H1 (cell line): ENCODE measurements at regions not wholly inside any gene's neighbourhood (a gene's known extent, or its start where the extent isn't known, plus 50 kb on each side); places are given as distances from the start of the nearest gene placed in this dataset.

ENCODE experiments used
- CTCF ChIA-PET: fragments of 300-600 bp; sonication (Branson Sonifier 250); formaldehyde crosslinking; loops from one replicate; lab custom pipeline; 2021; ENCODE audit not compliant: partially characterized antibody; lab: Charles Lee
- POLR2A ChIA-PET: fragments of 300-600 bp; sonication (Branson Sonifier 250); formaldehyde crosslinking; loops from one replicate; lab custom pipeline; 2021; ENCODE audit warnings: inconsistent platforms; ENCODE audit not compliant: partially characterized antibody; lab: Charles Lee
- DNase-seq, 2 experiments: peaks; one replicate each; pipeline versions ENCODE4 v3.0.0 to v3.0.0-alpha.2; 2010 to 2022; ENCODE audit warnings: low spot score in 2 of 2, low read depth in 1 of 2, mixed read lengths in 1 of 2
- FAIRE-seq: peaks from 2 replicates; lab custom pipeline; 2011; peaks lifted over from hg19 to GRCh38; lab: Jason Lieb, UNC
- H2AFZ ChIP-seq: 2 replicates; pipeline ENCODE4 v1.8.1; 2012; ENCODE audit warnings: low read length, inconsistent platforms
- H2AK5ac ChIP-seq: 2 replicates; pipeline ENCODE4 v1.6.1; 2013; ENCODE audit warnings: low read depth, low read length
- H2BK120ac ChIP-seq: replicated peaks from 2 replicates; pipeline ENCODE3; 2013; ENCODE audit warnings: low read depth, low read length, inconsistent platforms
- H2BK12ac ChIP-seq: 2 replicates; pipeline ENCODE4 v1.6.1; 2013; ENCODE audit warnings: low read depth, low read length
- H2BK15ac ChIP-seq: 2 replicates; pipeline ENCODE4 v1.6.1; 2013; ENCODE audit warnings: low read length
- H2BK20ac ChIP-seq: 2 replicates; pipeline ENCODE4 v1.6.1; 2013; ENCODE audit warnings: low read length
- H2BK5ac ChIP-seq: 2 replicates; pipeline ENCODE4 v1.6.1; 2013; ENCODE audit warnings: low read depth, low read length
- H3K14ac ChIP-seq: 2 replicates; pipeline ENCODE4 v1.6.1; 2013; ENCODE audit warnings: inconsistent platforms; ENCODE audit not compliant: insufficient read length
- H3K18ac ChIP-seq: 2 replicates; pipeline ENCODE4 v1.6.1; 2013; ENCODE audit warnings: low read length; ENCODE audit errors: extremely low read depth
- H3K23ac ChIP-seq: 2 replicates; pipeline ENCODE4 v1.6.1; 2013; ENCODE audit warnings: inconsistent platforms; ENCODE audit not compliant: insufficient read length
- H3K23me2 ChIP-seq: 2 replicates; pipeline ENCODE4 v1.6.1; 2013; ENCODE audit warnings: low read depth, low read length
- H3K27ac ChIP-seq: 2 replicates; pipeline ENCODE4 v1.6.1; 2011; ENCODE audit warnings: low read depth, low read length, inconsistent platforms
- H3K27me3 ChIP-seq, 4 experiments: replicated peaks in 1 of 4; 1 replicate in 1 of 4; 2 replicates in 3 of 4; pipeline versions ENCODE4 v1.6.1 to v1.8.1; 2011 to 2013; ENCODE audit warnings: low read length in 3 of 4, mild to moderate bottlenecking in 3 of 4, inconsistent platforms in 2 of 4, mixed read lengths in 2 of 4, moderate library complexity in 1 of 4; ENCODE audit not compliant: control insufficient read depth in 3 of 4, insufficient read depth in 3 of 4; ENCODE audit errors: extremely low read depth in 1 of 4
- H3K36me3 ChIP-seq, 4 experiments: 2 replicates each; pipeline versions ENCODE4 v1.6.1 to v1.8.1; 2011 to 2013; ENCODE audit warnings: mild to moderate bottlenecking in 4 of 4, low read length in 3 of 4, moderate library complexity in 2 of 4, control low read depth in 1 of 4, inconsistent platforms in 1 of 4; ENCODE audit not compliant: insufficient read depth in 4 of 4, control insufficient read depth in 2 of 4
- H3K4ac ChIP-seq: replicated peaks from 2 replicates; pipeline ENCODE3; 2013; ENCODE audit warnings: low read length, low read depth, mixed read lengths, inconsistent platforms; ENCODE audit not compliant: insufficient read length
- H3K4me1 ChIP-seq, 4 experiments: replicated peaks in 1 of 4; 1 replicate in 1 of 4; 2 replicates in 3 of 4; pipeline versions ENCODE4 v1.6.1 to v1.8.1; 2011 to 2013; ENCODE audit warnings: low read length in 3 of 4, inconsistent platforms in 2 of 4, mixed read lengths in 1 of 4; ENCODE audit not compliant: insufficient read depth in 4 of 4, control insufficient read depth in 3 of 4
- H3K4me2 ChIP-seq, 2 experiments: 2 replicates each; pipeline versions ENCODE4 v1.6.1 to v1.8.1; 2011 to 2013; ENCODE audit warnings: low read depth in 2 of 2, low read length in 2 of 2, control low read depth in 1 of 2, inconsistent platforms in 1 of 2, mild to moderate bottlenecking in 1 of 2; ENCODE audit not compliant: insufficient read depth in 1 of 2
- H3K4me3 ChIP-seq, 4 experiments: fragments of 200-600, 300-600 bp in 1 of 4; sonication (generic), shearing (Covaris generic), sonication (Bioruptor Twin) in 1 of 4; 2 replicates each; pipeline versions ENCODE4 v1.5.1 to v1.8.1; 2011 to 2016; ENCODE audit warnings: low read length in 4 of 4, low read depth in 3 of 4, control low read depth in 2 of 4, inconsistent platforms in 2 of 4, mild to moderate bottlenecking in 2 of 4, mixed read lengths in 1 of 4, moderate library complexity in 1 of 4; ENCODE audit not compliant: insufficient read depth in 2 of 4; ENCODE audit errors: extremely low read depth in 1 of 4
- H3K56ac ChIP-seq: replicated peaks from 2 replicates; pipeline ENCODE3; 2013; ENCODE audit warnings: low read depth, mild to moderate bottlenecking, mixed read lengths, low read length, inconsistent platforms; ENCODE audit not compliant: insufficient read length
- H3K79me1 ChIP-seq: 2 replicates; pipeline ENCODE4 v1.6.1; 2013; ENCODE audit warnings: low read depth, low read length, control low read depth
- H3K79me2 ChIP-seq, 2 experiments: 2 replicates each; pipeline versions ENCODE4 v1.6.1 to v1.8.1; 2012 to 2013; ENCODE audit warnings: low read length in 2 of 2, mild to moderate bottlenecking in 2 of 2, inconsistent platforms in 1 of 2; ENCODE audit not compliant: insufficient read depth in 2 of 2, control insufficient read depth in 1 of 2
- H3K9ac ChIP-seq, 4 experiments: replicated peaks in 1 of 4; 1 replicate in 1 of 4; 2 replicates in 3 of 4; pipeline versions ENCODE4 v1.6.1 to v1.8.1; 2011 to 2013; ENCODE audit warnings: low read depth in 3 of 4, low read length in 3 of 4, control low read depth in 2 of 4, mild to moderate bottlenecking in 2 of 4, moderate library complexity in 2 of 4, inconsistent platforms in 1 of 4; ENCODE audit errors: extremely low read depth in 1 of 4
- H3K9me3 ChIP-seq, 2 experiments: 2 replicates each; pipeline versions ENCODE4 v1.6.1 to v1.8.1; 2012 to 2013; ENCODE audit warnings: mild to moderate bottlenecking in 2 of 2, moderate library complexity in 2 of 2, control low read depth in 1 of 2, inconsistent platforms in 1 of 2, low read depth in 1 of 2, low read length in 1 of 2, mixed read lengths in 1 of 2; ENCODE audit not compliant: insufficient read depth in 2 of 2
- H4K20me1 ChIP-seq, 2 experiments: replicated peaks in 1 of 2; 2 replicates each; pipeline versions ENCODE3 to v1.8.1; 2011 to 2013; ENCODE audit warnings: inconsistent platforms in 2 of 2, low read length in 2 of 2, mild to moderate bottlenecking in 1 of 2; ENCODE audit not compliant: insufficient read depth in 2 of 2, control insufficient read depth in 1 of 2
- H4K5ac ChIP-seq: 2 replicates; pipeline ENCODE4 v1.6.1; 2013; ENCODE audit warnings: low read length, low read depth, mixed read lengths, inconsistent platforms; ENCODE audit not compliant: insufficient read length
- H4K8ac ChIP-seq: 2 replicates; pipeline ENCODE4 v1.8.0; 2013; ENCODE audit warnings: mild to moderate bottlenecking, moderate library complexity, low read length, inconsistent platforms; ENCODE audit not compliant: insufficient read depth; ENCODE audit errors: extremely low read depth
- H4K91ac ChIP-seq: replicated peaks from 2 replicates; pipeline ENCODE3; 2013; ENCODE audit warnings: low read length, mixed read lengths, inconsistent platforms; ENCODE audit not compliant: insufficient read length
- RBBP5 ChIP-seq: IDR thresholded peaks from 2 replicates; pipeline ENCODE4 v1.7.1; 2012; ENCODE audit warnings: low read depth, mild to moderate bottlenecking, inconsistent platforms, low read length, moderate library complexity, borderline replicate concordance
- WGBS, 2 experiments: shearing (Covaris generic) in 1 of 2; methylation state at CpG; one replicate each; pipeline versions ENCODE4 v1.1.6 to v1.1.7; 2013 to 2015; ENCODE audit warnings: low lambda C conversion rate in 2 of 2, mixed read lengths in 2 of 2, inconsistent platforms in 1 of 2, low coverage in 1 of 2, missing lambda C conversion rate in 1 of 2; ENCODE audit not compliant: insufficient replicate concordance in 2 of 2, insufficient coverage in 1 of 2, insufficient read length in 1 of 2; ENCODE audit errors: extremely low coverage in 1 of 2, missing lambda C conversion rate in 1 of 2; 5-methylcytosine and 5-hydroxymethylcytosine counted together

GRCh38 chr12:90235642-90236041 lies 527.0 kb upstream of the ATP2B1 start:
- Histone ChIP-seq H2AFZ (no peak overlapping the region), H3K4me3 (no peak overlapping the region), H4K8ac (no peak overlapping the region), H3K36me3 (no peaks in the 10 kb centered on the region), H3K56ac (no peak overlapping the region), H3K4me1 (no peaks in the 10 kb centered on the region), H2AK5ac (no peak overlapping the region), H3K27me3 (no peaks in the 10 kb centered on the region), H3K14ac (no peak overlapping the region), H3K79me2 (no peaks in the 10 kb centered on the region), H4K20me1 (no peaks in the 10 kb centered on the region), H3K18ac (no peak overlapping the region), H3K9me3 (no peaks in the 10 kb centered on the region; a peak in 1 of 4 replicates), H4K5ac (no peak overlapping the region), H2BK120ac (no peak overlapping the region), H3K23ac (no peak overlapping the region), H3K79me1 (no peaks in the 10 kb centered on the region), H3K4me2 (no peak overlapping the region), H3K27ac (no peak overlapping the region), H2BK20ac (no peak overlapping the region), H3K9ac (no peak overlapping the region), H3K4ac (no peak overlapping the region), H2BK15ac (no peak overlapping the region), H2BK5ac (no peak overlapping the region), H3K23me2 (no peaks in the 10 kb centered on the region), H2BK12ac (no peak overlapping the region), H4K91ac (no peak overlapping the region)
- FAIRE-seq: no peak
- 92% methylated on average over 1 of the region's 1 CpG; no CpG with 5 or more reads in 1 of the 2 experiments for WGBS, 2 experiments
- ChIA-PET CTCF (no interaction called here), POLR2A (no interaction called here)
- no peak for DNase-seq
- no peak for TF ChIP-seq RBBP5
